HCT116 (cell line): ENCODE measurements at regions not wholly inside any gene's neighbourhood (a gene's known extent, or its start where the extent isn't known, plus 50 kb on each side); places are given as distances from the start of the nearest gene placed in this dataset.

ENCODE experiments used
- CEBPB ChIP-seq: IDR thresholded peaks from 2 replicates; pipeline ENCODE4 v1.6.1; 2012; ENCODE audit warnings: low read depth
- CTCF ChIP-seq, 3 experiments: fragments of 200-600 bp in 1 of 3; sonication (generic) in 1 of 3; IDR thresholded peaks in 2 of 3; conservative IDR thresholded peaks in 1 of 3; 2 replicates each; pipeline ENCODE4 v1.5.1; 2012 to 2017; ENCODE audit warnings: low read depth in 2 of 3, low read length in 2 of 3, antibody characterized with exemption in 1 of 3, borderline replicate concordance in 1 of 3, control low read depth in 1 of 3, mild to moderate bottlenecking in 1 of 3, mixed read lengths in 1 of 3, mixed run types in 1 of 3, moderate library complexity in 1 of 3; ENCODE audit not compliant: insufficient read depth in 1 of 3
- EGR1 ChIP-seq: IDR thresholded peaks from 2 replicates; pipeline ENCODE4 v1.6.1; 2012; ENCODE audit warnings: low read depth
- EZH2 ChIP-seq: fragments of 200-600 bp; sonication (generic); IDR thresholded peaks from 2 replicates; pipeline ENCODE4 v1.6.1; 2017; ENCODE audit warnings: antibody characterized with exemption, mixed run types
- JUND ChIP-seq: IDR thresholded peaks from 2 replicates; pipeline ENCODE4 v1.6.1; 2012
- POLR2A ChIP-seq: IDR thresholded peaks from 2 replicates; pipeline ENCODE4 v1.7.0; 2011; ENCODE audit warnings: borderline replicate concordance; ENCODE audit not compliant: insufficient read depth, insufficient read length; ENCODE audit errors: extremely low read depth
- RAD21 ChIP-seq: IDR thresholded peaks from 2 replicates; pipeline ENCODE4 v1.6.1; 2012; ENCODE audit warnings: low read depth, mild to moderate bottlenecking
- REST ChIP-seq: IDR thresholded peaks from 2 replicates; pipeline ENCODE4 v1.6.1; 2012; ENCODE audit warnings: low read depth
- SP1 ChIP-seq: IDR thresholded peaks from 2 replicates; pipeline ENCODE4 v1.6.1; 2012; ENCODE audit warnings: low read depth
- TCF7L2 ChIP-seq: IDR thresholded peaks from 2 replicates; pipeline ENCODE4 v1.7.0; 2011; ENCODE audit warnings: borderline replicate concordance, inconsistent platforms; ENCODE audit not compliant: insufficient read depth, insufficient read length; ENCODE audit errors: extremely low read depth
- YY1 ChIP-seq: IDR thresholded peaks from 2 replicates; pipeline ENCODE4 v1.6.1; 2011; ENCODE audit warnings: low read length, low read depth, moderate library complexity, mild to moderate bottlenecking; ENCODE audit not compliant: insufficient replicate concordance; ENCODE audit errors: extremely low read depth
- TF ChIP-seq, protein P1 (sequence below): IDR thresholded peaks from 2 replicates; pipeline ENCODE4 v1.6.1; 2011; ENCODE audit warnings: mild to moderate bottlenecking, low read length, moderate library complexity; ENCODE audit not compliant: insufficient replicate concordance; ENCODE audit errors: extremely low read depth

DNA sequence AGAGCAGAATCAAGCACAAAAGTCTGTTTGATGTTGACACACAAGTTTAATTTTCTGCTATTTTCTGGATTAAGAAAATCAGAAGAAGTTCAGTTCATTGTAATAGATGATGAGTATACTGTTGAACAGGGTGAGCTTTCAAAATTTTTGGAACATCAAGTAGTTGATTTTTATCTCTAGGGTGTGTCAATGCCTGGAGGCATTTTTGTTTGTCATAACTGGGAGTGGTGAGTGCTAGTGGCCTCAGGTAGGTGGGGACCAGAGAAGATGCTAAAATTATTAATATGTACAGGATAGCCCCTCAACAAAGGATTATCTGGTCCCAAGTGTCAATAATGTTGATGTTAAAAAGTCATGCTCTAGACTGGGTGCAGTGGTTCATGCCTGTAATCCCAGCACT is 279.7 kb upstream of the GNPDA2 start:
- TF ChIP-seq CTCF (IDR thresholded peaks at IDR 0.05 in 2 of 3, conservative IDR thresholded peaks at IDR 0.05 in 1 of 3; ENCODE audit: borderline replicate concordance in 1 of 3, insufficient read depth in 1 of 3, low read depth in 2 of 3, low read length in 2 of 3) = no peak
- no peak for TF ChIP-seq POLR2A
- TF ChIP-seq RAD21 = no peak
- TF ChIP-seq CEBPB = no peak
- TF ChIP-seq EZH2 = no peak
- TF ChIP-seq REST = no peak
- TF ChIP-seq YY1 = no peak
- TF ChIP-seq SP1 = no peak
- TF ChIP-seq EGR1 = no peak
- TF ChIP-seq TCF7L2 = no peak
- TF ChIP-seq, protein P1, sequence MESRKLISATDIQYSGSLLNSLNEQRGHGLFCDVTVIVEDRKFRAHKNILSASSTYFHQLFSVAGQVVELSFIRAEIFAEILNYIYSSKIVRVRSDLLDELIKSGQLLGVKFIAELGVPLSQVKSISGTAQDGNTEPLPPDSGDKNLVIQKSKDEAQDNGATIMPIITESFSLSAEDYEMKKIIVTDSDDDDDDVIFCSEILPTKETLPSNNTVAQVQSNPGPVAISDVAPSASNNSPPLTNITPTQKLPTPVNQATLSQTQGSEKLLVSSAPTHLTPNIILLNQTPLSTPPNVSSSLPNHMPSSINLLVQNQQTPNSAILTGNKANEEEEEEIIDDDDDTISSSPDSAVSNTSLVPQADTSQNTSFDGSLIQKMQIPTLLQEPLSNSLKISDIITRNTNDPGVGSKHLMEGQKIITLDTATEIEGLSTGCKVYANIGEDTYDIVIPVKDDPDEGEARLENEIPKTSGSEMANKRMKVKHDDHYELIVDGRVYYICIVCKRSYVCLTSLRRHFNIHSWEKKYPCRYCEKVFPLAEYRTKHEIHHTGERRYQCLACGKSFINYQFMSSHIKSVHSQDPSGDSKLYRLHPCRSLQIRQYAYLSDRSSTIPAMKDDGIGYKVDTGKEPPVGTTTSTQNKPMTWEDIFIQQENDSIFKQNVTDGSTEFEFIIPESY = no peak
- no peak for TF ChIP-seq JUND
